ENCODE measurements at regions not wholly inside any gene's neighbourhood (a gene's known extent, or its start where the extent isn't known, plus 50 kb on each side); places are given as distances from the start of the nearest gene placed in this dataset.
"Not testable (repeated sequence)": the region's sequence is repeated elsewhere in the genome, so short reads cannot be mapped to it uniquely, and the experiment has no call there.

- TF ChIP-seq EZH2 (IDR thresholded peaks at IDR 0.05; ENCODE audit: insufficient read depth, poor library complexity, severe bottlenecking); EZH2phosphoT487 (IDR thresholded peaks at IDR 0.05; ENCODE audit: insufficient read depth, low read depth): not testable (repeated sequence)
Measured at GRCh38 chr15:84512324-84512723, 88.5 kb upstream of the ZSCAN2 start.

All from GM23248 (cell line).